Heart left ventricle (tissue), 13 donors: ENCODE measurements at regions not wholly inside any gene's neighbourhood (a gene's known extent, or its start where the extent isn't known, plus 50 kb on each side); places are given as distances from the start of the nearest gene placed in this dataset.

ENCODE experiments used
- CTCF ChIP-seq, 12 donors: fragments of 200-600 bp; sonication (generic) in 4 of 12; IDR thresholded peaks; one replicate each; pipeline versions ENCODE4 v1.5.0 to v1.8.0; 2018 to 2022; ENCODE audit warnings: antibody characterized with exemption in 12 of 12, mild to moderate bottlenecking in 5 of 12
- POLR2A ChIP-seq, 2 donors: fragments of 450-650 bp; IDR thresholded peaks; one replicate each; pipeline ENCODE4 v1.6.1; 2017; ENCODE audit warnings: antibody characterized with exemption in 2 of 2, mild to moderate bottlenecking in 2 of 2, moderate library complexity in 2 of 2
- donor health status: ischemic (EF 13 %, LVEDD 7.1; RV severe dilation, severe dysfunction).
- donor health status: DM: no; HTN: yes; CAD: no.
- donor health status: DM: no; HTN: no; CAD: no.
- donor health status: ischemic (EF 25% LVEDD 6.9; RV normal size, moderate dysfunction).
- donor health status: ischemic (EF 25% LVEDD 5.7; RV mildly dilated, moderate dysfunction).
- donor health status: ischemic (EF 35%, LVEDD 5.7; RV mildly dilated, moderate dysfunction).
- donor health status: nonischemic (EF 11% LVEDD 7.7; RV severe dilation, severe dysfunction).
- donor health status: DM: yes; HTN: yes; CAD: no.
- donor health status: PGD.
- donor health status: ischemic (EF 29% LVEDD 5.4; RV normal size, mild dysfunction).
- donor health status: nonischemic (EF 23%, LVEDD 6.1; RV moderate dilation, normal function).

GRCh38 chr20:51888291-51888690, 86.0 kb upstream of the SALL4 start:
- TF ChIP-seq CTCF (IDR thresholded peaks at IDR 0.05) (no peak), POLR2A (IDR thresholded peaks at IDR 0.05) (no peak)
